Dermis microvascular lymphatic vessel endothelial cell (primary cell): ENCODE measurements at regions not wholly inside any gene's neighbourhood (a gene's known extent, or its start where the extent isn't known, plus 50 kb on each side); places are given as distances from the start of the nearest gene placed in this dataset.

ENCODE experiments used
- DNase-seq, 2 donors: peaks; one replicate each; pipeline versions ENCODE4 v3.0.0 to v3.0.0-alpha.2; 2010; ENCODE audit warnings: low read depth in 2 of 2

- DNase-seq: no peak
These were observed 196.2 kb downstream of the DIRAS2 start for GRCh38 chr9:90446200-90446948.

DNA sequence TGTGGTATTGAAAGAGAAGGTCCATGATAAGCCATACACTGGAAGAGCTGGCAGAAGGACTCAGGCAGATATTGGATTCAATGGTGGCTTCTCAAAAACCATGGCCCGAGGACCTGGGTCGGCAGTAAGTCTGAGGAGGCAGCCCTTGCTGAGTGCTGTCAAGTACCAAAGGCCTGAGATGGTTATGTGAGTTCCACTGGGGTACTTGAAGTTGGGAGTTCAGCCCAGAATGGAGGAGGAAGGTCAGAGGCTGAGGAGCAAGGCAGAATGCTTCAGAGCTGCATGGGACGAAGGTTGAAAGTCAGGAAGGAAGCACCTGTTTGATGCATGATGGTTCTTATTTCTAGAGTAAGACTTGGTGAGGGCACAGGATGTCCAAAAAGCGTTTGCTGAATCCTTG, 194.9 kb downstream of the DIRAS2 start:
- no peak for DNase-seq

- DNase-seq: no peak
These were observed 193.3 kb downstream of the DIRAS2 start for GRCh38 chr9:90449213-90449925.

DNA sequence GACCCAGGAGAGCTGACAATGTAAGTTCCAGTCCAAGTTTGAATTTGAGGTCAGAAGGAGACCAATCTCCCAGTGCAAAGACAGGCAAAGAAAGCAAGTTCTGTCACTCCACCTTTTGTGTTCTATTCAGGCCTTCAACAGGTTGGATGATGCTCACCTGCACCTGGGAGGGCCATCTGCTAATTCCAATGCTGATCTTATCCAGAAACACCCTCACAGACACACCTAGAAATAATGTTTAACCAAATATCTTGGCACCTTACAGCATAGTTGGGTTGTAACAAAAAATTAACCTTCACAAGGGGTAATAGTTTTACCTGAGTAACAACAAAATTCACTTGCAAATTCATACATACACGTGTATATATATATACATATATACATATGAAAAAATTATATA, 190.8 kb downstream of the DIRAS2 start:
- no peak for DNase-seq

GRCh38 chr9:90455316-90455715, 187.3 kb downstream of the DIRAS2 start:
- no peak for DNase-seq

DNA sequence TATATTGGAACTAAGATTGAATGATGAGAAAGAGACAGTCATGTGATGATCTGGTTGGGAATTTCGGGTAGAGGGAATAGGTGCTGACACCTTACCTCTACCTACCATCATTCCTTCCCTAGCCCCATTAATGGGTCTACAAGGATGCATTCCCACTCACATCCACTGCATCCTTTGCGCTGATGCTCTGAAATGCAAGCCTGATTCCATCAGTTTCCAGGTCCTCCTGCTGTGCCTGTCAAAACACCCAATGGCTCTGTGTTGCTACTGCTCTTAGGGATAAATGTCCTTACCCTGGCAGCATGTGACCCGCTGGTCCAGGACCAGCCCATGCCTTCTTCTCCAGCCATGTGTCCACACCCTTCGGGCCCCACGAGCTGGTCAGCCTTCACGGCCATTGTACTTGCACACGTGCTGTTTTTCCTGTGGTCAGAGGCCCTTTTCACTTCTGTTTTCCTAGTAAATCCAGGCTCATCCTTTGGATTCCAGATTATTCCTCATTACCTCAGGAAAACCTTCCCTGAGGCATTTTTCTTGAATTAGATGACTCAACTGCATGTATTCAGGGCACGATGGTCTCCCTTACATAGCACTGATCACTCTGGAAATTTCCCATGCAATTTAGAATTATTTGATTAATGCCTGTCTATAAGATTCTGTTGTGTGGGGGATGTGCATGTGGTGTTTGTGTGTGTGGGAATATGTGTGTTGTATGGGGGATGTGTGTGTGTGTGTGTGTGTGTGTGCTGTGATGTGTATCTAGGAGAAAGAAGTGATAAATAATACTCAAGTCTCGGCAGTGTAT, 185.0 kb downstream of the DIRAS2 start:
- no peak for DNase-seq

- peak in 1 of 2 donors; percentile 17 for DNase-seq
These were observed 184.1 kb downstream of the DIRAS2 start for GRCh38 chr9:90458485-90458884.

DNA sequence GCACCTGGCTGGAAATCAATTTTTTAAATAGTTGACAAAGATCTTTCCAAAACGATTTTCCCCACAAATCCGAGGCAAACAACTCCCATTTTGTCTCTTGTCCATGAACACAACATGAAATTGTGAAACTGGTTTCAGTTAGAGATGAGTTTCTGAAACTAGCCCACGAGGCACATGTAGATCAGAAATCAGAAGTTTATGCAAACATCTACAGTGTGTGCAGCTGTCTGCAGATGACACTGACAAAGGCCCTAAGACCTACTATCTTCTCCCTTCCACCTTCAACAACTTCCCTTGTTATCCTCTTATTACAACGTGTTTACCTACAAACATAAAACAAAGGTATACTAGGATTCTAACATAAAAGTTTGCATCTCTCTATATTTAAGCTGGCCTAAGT, 183.3 kb downstream of the DIRAS2 start:
- no peak for DNase-seq

GRCh38 chr9:90460220-90460619, 182.4 kb downstream of the DIRAS2 start:
- peak in 1 of 2 donors; percentile 33 for DNase-seq

- no peak for DNase-seq
These were observed 177.6 kb downstream of the DIRAS2 start for GRCh38 chr9:90464978-90465377.

DNA sequence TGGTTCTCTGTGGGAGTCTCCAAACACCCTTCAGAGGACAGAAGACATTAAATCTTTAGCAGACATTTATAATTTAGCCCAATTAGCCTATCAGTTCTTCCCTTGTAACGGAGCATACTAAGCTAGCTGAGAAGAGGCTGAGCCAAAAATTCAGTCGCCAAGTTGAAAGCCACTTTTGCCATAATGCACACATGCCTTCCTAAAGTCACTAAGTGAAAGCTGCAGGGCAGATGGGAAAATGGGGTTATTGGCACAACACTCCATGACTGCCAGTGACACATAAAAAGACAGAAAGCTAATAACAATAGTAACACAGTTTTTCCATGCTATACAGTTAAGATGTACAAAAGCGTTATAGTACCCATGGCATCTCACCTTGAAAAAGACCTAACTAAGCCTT, 176.2 kb downstream of the DIRAS2 start:
- no peak for DNase-seq

DNA sequence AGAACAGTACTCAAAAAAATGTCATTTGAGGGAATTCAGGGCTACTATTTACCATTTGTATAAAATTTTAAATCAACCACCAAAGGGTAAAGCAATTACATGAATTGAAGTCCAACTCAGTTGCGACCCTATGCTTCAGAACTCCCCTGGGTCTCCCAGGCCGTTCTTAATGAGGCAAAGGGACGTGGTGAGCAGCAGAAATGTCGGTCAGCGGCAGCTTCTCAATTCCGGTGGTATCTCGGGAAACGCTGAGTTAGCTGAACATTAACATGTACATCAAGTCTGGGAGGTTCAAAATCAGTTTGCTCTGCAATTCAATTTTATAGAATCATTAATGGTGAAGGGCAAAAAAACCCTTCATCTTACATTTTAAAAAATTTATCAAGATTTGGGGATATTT, 173.2 kb downstream of the DIRAS2 start:
- no peak for DNase-seq

- no peak for DNase-seq
These were observed 172.7 kb downstream of the DIRAS2 start for GRCh38 chr9:90469865-90470387.

- no peak for DNase-seq
These were observed 166.6 kb downstream of the DIRAS2 start for GRCh38 chr9:90476058-90476457.

- no peak for DNase-seq
These were observed 165.1 kb downstream of the DIRAS2 start for GRCh38 chr9:90477535-90477934.

GRCh38 chr9:90478821-90479220, 163.8 kb downstream of the DIRAS2 start:
- no peak for DNase-seq

GRCh38 chr9:90485028-90485427, 157.6 kb downstream of the DIRAS2 start:
- no peak for DNase-seq

- no peak for DNase-seq
These were observed 153.6 kb downstream of the DIRAS2 start for GRCh38 chr9:90489066-90489465.

GRCh38 chr9:90499761-90500160, 142.9 kb downstream of the DIRAS2 start:
- DNase-seq: no peak

GRCh38 chr9:90502134-90502533, 140.5 kb downstream of the DIRAS2 start:
- no peak for DNase-seq

- DNase-seq: no peak
These were observed 138.1 kb downstream of the DIRAS2 start for GRCh38 chr9:90504486-90504885.

DNA sequence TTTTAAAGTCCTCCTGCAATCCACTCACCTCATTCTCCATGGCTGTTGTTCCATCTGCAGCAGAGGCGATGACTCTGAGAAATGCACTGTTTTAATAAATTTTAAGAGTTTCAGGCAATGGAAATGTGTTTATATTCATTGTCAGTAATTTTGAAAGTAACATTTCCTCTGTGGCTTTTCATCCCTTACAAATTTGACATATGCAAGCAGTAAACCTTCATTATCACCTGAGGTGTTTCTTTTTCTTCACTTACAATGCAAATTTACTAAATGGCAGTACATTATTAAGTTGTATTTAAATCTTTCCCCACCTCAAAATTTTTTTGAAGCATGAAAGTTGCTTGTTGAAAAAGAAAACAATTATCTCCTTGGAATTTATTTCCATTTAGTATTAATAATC, 136.9 kb downstream of the DIRAS2 start:
- DNase-seq: no peak
